Lung (tissue), 11 donors: ENCODE measurements at regions not wholly inside any gene's neighbourhood (a gene's known extent, or its start where the extent isn't known, plus 50 kb on each side); places are given as distances from the start of the nearest gene placed in this dataset.
A peak's percentile ranks its signal among the peaks of the same experiment; 100 is the strongest.

ENCODE experiments used
- ATAC-seq: fragments of 200-7000 bp; cut with Tn5 transposase; one replicate; pipeline ENCODE4 v1.9.1; 2020; ENCODE audit warnings: moderate number of reproducible peaks; ENCODE audit not compliant: insufficient read depth, low FRiP score
- DNase-seq, 3 donors: peaks; one replicate each; pipeline ENCODE4 v3.0.0-alpha.2; 2013 to 2017
- H3K27ac ChIP-seq, 2 donors: one replicate each; pipeline ENCODE4 v1.5.1; 2013; ENCODE audit warnings: mild to moderate bottlenecking in 2 of 2, moderate library complexity in 2 of 2, control low read depth in 1 of 2, inconsistent platforms in 1 of 2, low read depth in 1 of 2, low read length in 1 of 2
- H3K27me3 ChIP-seq, 3 donors: one replicate each; pipeline ENCODE4 v1.5.1; 2013; ENCODE audit warnings: low read length in 2 of 3; ENCODE audit not compliant: control insufficient read depth in 3 of 3, insufficient read depth in 3 of 3
- H3K36me3 ChIP-seq, 4 donors: one replicate each; pipeline ENCODE4 v1.5.1; 2013; ENCODE audit warnings: low read length in 4 of 4, mild to moderate bottlenecking in 1 of 4, moderate library complexity in 1 of 4; ENCODE audit not compliant: control insufficient read depth in 4 of 4, insufficient read depth in 4 of 4
- H3K4me1 ChIP-seq, 5 donors: one replicate each; pipeline ENCODE4 v1.5.1; 2013; ENCODE audit warnings: low read length in 5 of 5, mild to moderate bottlenecking in 2 of 5, moderate library complexity in 1 of 5; ENCODE audit not compliant: control insufficient read depth in 5 of 5, insufficient read depth in 5 of 5
- H3K4me3 ChIP-seq: one replicate; pipeline ENCODE4 v1.5.1; 2013; ENCODE audit warnings: mild to moderate bottlenecking, control low read depth, moderate library complexity
- H3K9ac ChIP-seq, 2 donors: one replicate each; pipeline ENCODE4 v1.5.1; 2013; ENCODE audit warnings: low read length in 2 of 2, control low read depth in 1 of 2; ENCODE audit not compliant: insufficient read depth in 1 of 2
- H3K9me3 ChIP-seq, 4 donors: one replicate each; pipeline ENCODE4 v1.5.1; 2013; ENCODE audit warnings: low read length in 3 of 4, mild to moderate bottlenecking in 1 of 4, moderate library complexity in 1 of 4; ENCODE audit not compliant: control insufficient read depth in 4 of 4, insufficient read depth in 3 of 4
- CTCF ChIP-seq: IDR thresholded peaks from 2 replicates; pipeline ENCODE4 v1.5.1; 2012; ENCODE audit warnings: mild to moderate bottlenecking; ENCODE audit errors: control extremely low read depth, extremely low read depth
- WGBS, 2 donors: extraction: QIAGEN DNeasy Blood & Tissue Kit; methylation state at CpG; one replicate each; pipeline ENCODE4 v1.1.7; 2013; 5-methylcytosine and 5-hydroxymethylcytosine counted together
- donor health status: control.
- donor health status: control.
- donor health status: Bipolar disorder and iron deficiency.
- donor health status: healthy.
- donor health status: DM: yes; HTN: yes; CAD: no.

DNA sequence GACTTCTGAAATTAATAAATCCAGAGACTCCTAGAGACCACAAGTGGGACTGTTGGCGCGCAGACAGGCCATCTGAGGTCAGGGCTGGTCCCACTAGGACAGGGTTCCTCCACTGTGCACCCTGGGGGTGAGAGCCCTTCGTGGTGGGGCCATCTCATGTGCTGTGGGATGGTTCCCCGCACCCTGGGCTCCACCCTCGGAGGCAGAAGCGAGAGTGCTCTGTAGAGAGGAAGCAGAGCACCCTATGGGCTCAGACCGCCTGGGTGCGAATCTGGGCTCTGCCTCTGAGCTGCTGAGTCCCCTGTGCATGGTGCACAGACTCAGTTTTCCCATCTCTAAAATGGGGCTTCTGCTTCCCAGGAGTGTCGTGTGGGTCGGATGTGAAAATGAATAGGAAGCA is 227.3 kb downstream of the NPHP4 start:
- Histone ChIP-seq H3K9me3 (peaks cover 0 to 9% (median 0%) of the 10 kb centered on the region in 4 donors), H3K4me3 (no peak overlapping the region), H3K27me3 (peaks cover 0 to 4% (median 4%) of the 10 kb centered on the region in 3 donors), H3K27ac (no peak overlapping the region), H3K4me1 (peaks cover 0 to 11% (median 2%) of the 10 kb centered on the region in 5 donors), H3K36me3 (no peaks in the 10 kb centered on the region), H3K9ac (no peak overlapping the region)
- 79 to 86% methylated on average over 10 of the region's 10 CpGs for WGBS, 2 donors
- ATAC-seq, result no peak
- DNase-seq, result peak in 1 of 3 donors; percentile 7
- no peak for TF ChIP-seq CTCF

DNA sequence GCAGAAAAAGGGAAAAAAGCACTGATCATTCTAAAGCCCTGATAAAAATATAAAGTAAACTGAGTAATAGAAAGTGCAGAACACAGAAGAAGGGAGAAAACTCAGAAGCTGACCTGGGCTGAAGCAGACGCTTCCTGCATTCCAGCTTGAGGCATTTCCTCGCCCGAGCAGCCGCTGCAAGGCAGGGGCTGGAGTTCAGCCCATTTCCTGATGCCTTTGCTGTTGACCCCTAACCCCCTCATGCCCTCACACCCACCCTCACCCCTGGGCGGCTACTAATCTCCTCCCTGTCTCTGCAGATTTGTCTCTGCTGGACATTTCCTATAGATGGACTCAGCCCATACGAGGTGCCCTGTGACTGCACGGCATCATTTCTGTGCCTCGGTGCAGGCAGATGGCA is 227.8 kb downstream of the NPHP4 start:
- no peak overlapping the region for H3K27ac ChIP-seq
- no peak overlapping the region for H3K9ac ChIP-seq
- ATAC-seq, result no peak
- peaks cover 0 to 9% (median 0%) of the 10 kb centered on the region in 4 donors for H3K9me3 ChIP-seq
- H3K4me1 ChIP-seq, result peaks cover 0 to 11% (median 2%) of the 10 kb centered on the region in 5 donors
- no peak overlapping the region for H3K4me3 ChIP-seq
- peak in 1 of 3 donors; percentile 12 for DNase-seq
- TF ChIP-seq CTCF, result no peak
- peaks cover 0 to 4% (median under 1%) of the 10 kb centered on the region in 3 donors for H3K27me3 ChIP-seq
- no peaks in the 10 kb centered on the region for H3K36me3 ChIP-seq
- 23 to 29% methylated on average over 8 of the region's 8 CpGs for WGBS, 2 donors

GRCh38 chr1:5763696-5764370 is 228.4 kb downstream of the NPHP4 start:
- ATAC-seq (no peak), DNase-seq (no peak)
- WGBS, 2 donors, result 57 to 61% methylated on average over 8 of the region's 8 CpGs
- Histone ChIP-seq H3K36me3 (no peaks in the 10 kb centered on the region), H3K27ac (no peak overlapping the region), H3K9ac (no peak overlapping the region), H3K27me3 (peaks cover 0 to 4% (median 0%) of the 10 kb centered on the region in 3 donors), H3K4me3 (no peak overlapping the region), H3K9me3 (peaks cover 0 to 9% (median 0%) of the 10 kb centered on the region in 4 donors), H3K4me1 (peaks cover 0 to 11% (median 2%) of the 10 kb centered on the region in 5 donors)
- TF ChIP-seq CTCF, result no peak
